22Rv1 (cell line): ENCODE measurements at regions not wholly inside any gene's neighbourhood (a gene's known extent, or its start where the extent isn't known, plus 50 kb on each side); places are given as distances from the start of the nearest gene placed in this dataset.

ENCODE experiments used
- H3K27ac ChIP-seq: fragments of 450-650 bp; 2 replicates; pipeline ENCODE4 v1.5.1; 2017
- CTCF ChIP-seq: fragments of 450-650 bp; IDR thresholded peaks from 2 replicates; pipeline ENCODE4 v1.5.1; 2017; ENCODE audit warnings: mild to moderate bottlenecking
- ZFX ChIP-seq: fragments of 450-650 bp; IDR thresholded peaks from 2 replicates; pipeline ENCODE4 v1.6.1; 2017; ENCODE audit warnings: antibody characterized with exemption, borderline replicate concordance

- H3K27ac ChIP-seq: no peak overlapping the region
- no peak for TF ChIP-seq ZFX
- no peak for TF ChIP-seq CTCF
These were observed 138.2 kb downstream of the SNX18 start for GRCh38 chr5:54655761-54656160.

- TF ChIP-seq ZFX (no peak), CTCF (no peak)
- H3K27ac ChIP-seq: no peak overlapping the region
These were observed 137.7 kb downstream of the SNX18 start for GRCh38 chr5:54655266-54655665.

- H3K27ac ChIP-seq: no peak overlapping the region
- TF ChIP-seq ZFX: no peak
- no peak for TF ChIP-seq CTCF
These were observed 136.5 kb downstream of the SNX18 start for GRCh38 chr5:54653956-54654614.

- no peak overlapping the region for H3K27ac ChIP-seq
- TF ChIP-seq ZFX (no peak), CTCF (no peak)
These were observed 134.0 kb downstream of the SNX18 start for GRCh38 chr5:54651482-54652076.

GRCh38 chr5:54649041-54649504 lies 131.5 kb downstream of the SNX18 start:
- TF ChIP-seq ZFX (no peak), CTCF (no peak)
- no peak overlapping the region for H3K27ac ChIP-seq

GRCh38 chr5:54646356-54647101 lies 129.0 kb downstream of the SNX18 start:
- no peak for TF ChIP-seq ZFX
- no peak for TF ChIP-seq CTCF
- no peak overlapping the region for H3K27ac ChIP-seq
